Keratinocyte (primary cell): ENCODE measurements at regions not wholly inside any gene's neighbourhood (a gene's known extent, or its start where the extent isn't known, plus 50 kb on each side); places are given as distances from the start of the nearest gene placed in this dataset.

Experiments used
- DNase-seq: peaks from one replicate; pipeline ENCODE4 v3.0.0-alpha.2; 2011; ENCODE audit warnings: low read depth, missing footprints, low spot score
- FAIRE-seq: peaks from 2 replicates; lab custom pipeline; 2011; peaks lifted over from hg19 to GRCh38; lab: Jason Lieb, UNC
- H2AFZ ChIP-seq: 2 replicates; pipeline ENCODE4 v1.6.0; 2012; ENCODE audit warnings: low read length, control low read depth, inconsistent platforms; ENCODE audit not compliant: control insufficient read depth
- H3K27ac ChIP-seq: 2 replicates; pipeline ENCODE4 v1.5.1; 2011; ENCODE audit warnings: low read length; ENCODE audit not compliant: control insufficient read depth, insufficient read depth
- H3K27me3 ChIP-seq: 3 replicates; pipeline ENCODE4 v1.6.0; 2011; ENCODE audit warnings: low read length; ENCODE audit not compliant: control insufficient read depth, insufficient read depth; ENCODE audit errors: extremely low read depth
- H3K36me3 ChIP-seq, 2 experiments: 2 replicates in 1 of 2; 3 replicates in 1 of 2; pipeline ENCODE4 v1.5.1; 2011; ENCODE audit warnings: low read length in 2 of 2, mild to moderate bottlenecking in 1 of 2; ENCODE audit not compliant: control insufficient read depth in 2 of 2, insufficient read depth in 2 of 2; ENCODE audit errors: extremely low read depth in 1 of 2
- H3K4me1 ChIP-seq: 3 replicates; pipeline ENCODE4 v1.5.1; 2011; ENCODE audit warnings: low read length; ENCODE audit not compliant: control insufficient read depth, insufficient read depth; ENCODE audit errors: extremely low read depth
- H3K4me2 ChIP-seq: 3 replicates; pipeline ENCODE4 v1.6.0; 2011; ENCODE audit warnings: low read depth, low read length; ENCODE audit not compliant: control insufficient read depth, insufficient read depth; ENCODE audit errors: extremely low read depth
- H3K4me3 ChIP-seq, 3 experiments: fragments of 200-600 bp in 1 of 3; sonication (generic) in 1 of 3; 2 replicates in 2 of 3; 3 replicates in 1 of 3; pipeline ENCODE4 v1.5.1; 2011 to 2016; ENCODE audit warnings: low read length in 3 of 3, mild to moderate bottlenecking in 3 of 3, control low read depth in 2 of 3, inconsistent platforms in 1 of 3, low read depth in 1 of 3, mixed read lengths in 1 of 3, mixed run types in 1 of 3, moderate library complexity in 1 of 3; ENCODE audit not compliant: control insufficient read depth in 2 of 3, insufficient read depth in 2 of 3; ENCODE audit errors: extremely low read depth in 1 of 3
- H3K79me2 ChIP-seq: 2 replicates; pipeline ENCODE4 v1.6.0; 2012; ENCODE audit warnings: low read length; ENCODE audit not compliant: control insufficient read depth, insufficient read depth
- H3K9ac ChIP-seq: 3 replicates; pipeline ENCODE4 v1.6.0; 2011; ENCODE audit warnings: low read length; ENCODE audit not compliant: control insufficient read depth, insufficient read depth; ENCODE audit errors: extremely low read depth
- H3K9me1 ChIP-seq: 3 replicates; pipeline ENCODE4 v1.6.0; 2011; ENCODE audit warnings: low read length; ENCODE audit not compliant: control insufficient read depth, insufficient read depth; ENCODE audit errors: extremely low read depth
- H3K9me3 ChIP-seq: 2 replicates; pipeline ENCODE4 v1.5.1; 2012; ENCODE audit warnings: low read depth, low read length; ENCODE audit not compliant: control insufficient read depth
- H4K20me1 ChIP-seq: 3 replicates; pipeline ENCODE4 v1.6.0; 2011; ENCODE audit warnings: low read length; ENCODE audit not compliant: control insufficient read depth, insufficient read depth; ENCODE audit errors: extremely low read depth
- CTCF ChIP-seq, 3 experiments: IDR thresholded peaks in 1 of 3; conservative IDR thresholded peaks in 1 of 3; optimal IDR thresholded peaks in 1 of 3; 2 replicates in 2 of 3; 3 replicates in 1 of 3; pipeline versions ENCODE3 to v1.5.1; 2011; ENCODE audit warnings: low read length in 3 of 3, mild to moderate bottlenecking in 3 of 3, moderate library complexity in 2 of 3, control low read depth in 1 of 3, inconsistent platforms in 1 of 3; ENCODE audit not compliant: insufficient read depth in 2 of 3; ENCODE audit errors: extremely low read depth in 1 of 3
- EZH2 ChIP-seq: IDR thresholded peaks from one replicate; pipeline ENCODE4 v1.6.1; 2012; ENCODE audit warnings: inconsistent platforms, mild to moderate bottlenecking, low read length, moderate library complexity
- dilution Hi-C: fragments of 300-500 bp; cut with MboI; formaldehyde crosslinking; loops from one replicate; pipeline ENCODE4 v1.7.0; 2020; ENCODE audit warnings: low sequenced_read_pairs; ENCODE audit not compliant: extremely low pct_ligation_motif_present

DNA sequence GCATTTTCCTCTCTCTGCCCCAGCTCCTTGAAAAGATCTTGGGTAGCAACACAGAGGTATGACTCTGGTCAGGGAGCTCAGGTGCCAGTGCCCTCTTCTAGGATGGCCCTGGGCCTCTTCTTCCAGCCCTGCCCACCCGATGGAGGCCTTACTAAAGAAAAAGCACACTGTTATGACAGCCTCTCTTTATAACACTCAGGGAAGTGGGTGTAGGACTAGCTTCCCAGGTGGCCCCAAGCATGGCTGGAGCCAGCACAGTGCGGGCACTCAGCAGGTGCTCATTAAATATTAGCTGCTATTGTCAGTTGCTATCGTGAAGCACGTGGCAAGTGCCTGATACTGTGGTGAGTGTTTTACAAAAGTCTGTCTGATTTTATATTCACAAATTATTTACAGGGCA, 127.2 kb upstream of the B3GAT1 start:
- no peaks in the 10 kb centered on the region for H3K36me3 ChIP-seq
- dilution Hi-C loops, result no loop called here
- DNase-seq, result no peak
- no peaks in the 10 kb centered on the region for H4K20me1 ChIP-seq
- no peaks in the 10 kb centered on the region for H3K79me2 ChIP-seq
- no peaks in the 10 kb centered on the region for H3K4me1 ChIP-seq
- H2AFZ ChIP-seq, result no peak overlapping the region
- peaks cover 1% of the 10 kb centered on the region for H3K9me3 ChIP-seq
- no peak for TF ChIP-seq CTCF (optimal IDR thresholded peaks at IDR 0.05 in 1 of 3, IDR thresholded peaks at IDR 0.05 in 1 of 3, conservative IDR thresholded peaks at IDR 0.05 in 1 of 3; ENCODE audit: extremely low read depth in 1 of 3, insufficient read depth in 2 of 3, low read length in 3 of 3)
- no peak overlapping the region for H3K27ac ChIP-seq
- FAIRE-seq, result no peak
- H3K27me3 ChIP-seq, result no peaks in the 10 kb centered on the region
- H3K4me2 ChIP-seq, result no peak overlapping the region
- no peaks in the 10 kb centered on the region for H3K9me1 ChIP-seq
- no peak overlapping the region for H3K4me3 ChIP-seq
- no peak overlapping the region for H3K9ac ChIP-seq

- Histone ChIP-seq H3K9me1 (no peaks in the 10 kb centered on the region), H4K20me1 (no peaks in the 10 kb centered on the region), H3K27me3 (no peaks in the 10 kb centered on the region), H3K27ac (no peak overlapping the region), H3K9me3 (peaks cover under 1% of the 10 kb centered on the region), H2AFZ (no peak overlapping the region), H3K36me3 (no peaks in the 10 kb centered on the region), H3K79me2 (no peaks in the 10 kb centered on the region), H3K4me1 (no peaks in the 10 kb centered on the region), H3K4me2 (no peak overlapping the region), H3K9ac (no peak overlapping the region), H3K4me3 (no peak overlapping the region)
- dilution Hi-C loops, result no loop called here
- FAIRE-seq, result no peak
- TF ChIP-seq EZH2 (no peak), CTCF (optimal IDR thresholded peaks at IDR 0.05 in 1 of 3, IDR thresholded peaks at IDR 0.05 in 1 of 3, conservative IDR thresholded peaks at IDR 0.05 in 1 of 3; ENCODE audit: extremely low read depth in 1 of 3, insufficient read depth in 2 of 3, low read length in 3 of 3) (no peak)
- DNase-seq, result no peak
These were observed 126.7 kb upstream of the B3GAT1 start for GRCh38 chr11:134538742-134539141.
